ENCODE measurements at regions not wholly inside any gene's neighbourhood (a gene's known extent, or its start where the extent isn't known, plus 50 kb on each side); places are given as distances from the start of the nearest gene placed in this dataset.

GRCh38 chr6:95266537-95267258 lies 310.6 kb upstream of the MANEA start:
- intact Hi-C loops (cut with DNase I; ENCODE audit: low total_unique reads) = no loop called here
- 76 to 80% methylated on average over 4 of the region's 4 CpGs for WGBS, 2 donors
- no peak for DNase-seq (ENCODE audit: low spot score in 2 of 2)
- TF ChIP-seq CTCF (IDR thresholded peaks at IDR 0.05) (no peak), POLR2A (IDR thresholded peaks at IDR 0.05) (no peak)
- no peak overlapping the region for H3K4me3 ChIP-seq (ENCODE audit: low read depth, poor library complexity, severe bottlenecking)

- intact Hi-C loops (cut with DNase I; ENCODE audit: low total_unique reads) = no loop called here
- no peak for TF ChIP-seq POLR2A (IDR thresholded peaks at IDR 0.05)
- TF ChIP-seq CTCF (IDR thresholded peaks at IDR 0.05) = no peak
- H3K4me3 ChIP-seq (ENCODE audit: low read depth, poor library complexity, severe bottlenecking) = no peak overlapping the region
- no peak for DNase-seq (ENCODE audit: low spot score in 2 of 2)
- WGBS, 2 donors = 41 to 46% methylated on average over 2 of the region's 2 CpGs
Measured at GRCh38 chr6:95274686-95275235, 302.6 kb upstream of the MANEA start.

- H3K4me3 ChIP-seq (ENCODE audit: low read depth, poor library complexity, severe bottlenecking) = no peak overlapping the region
- intact Hi-C loops (cut with DNase I; ENCODE audit: low total_unique reads) = no loop called here
- WGBS, 2 donors = 31 to 34% methylated on average over 1 of the region's 1 CpG
- TF ChIP-seq POLR2A (IDR thresholded peaks at IDR 0.05) (no peak), CTCF (IDR thresholded peaks at IDR 0.05) (no peak)
- DNase-seq (ENCODE audit: low spot score in 2 of 2) = no peak
Measured at GRCh38 chr6:95279616-95280015, 297.7 kb upstream of the MANEA start.

- intact Hi-C loops (cut with DNase I; ENCODE audit: low total_unique reads) = no loop called here
- no peak for TF ChIP-seq CTCF (IDR thresholded peaks at IDR 0.05)
- no peak for TF ChIP-seq POLR2A (IDR thresholded peaks at IDR 0.05)
- 51 to 52% methylated on average over 4 of the region's 4 CpGs for WGBS, 2 donors
- no peak for DNase-seq (ENCODE audit: low spot score in 2 of 2)
- no peak overlapping the region for H3K4me3 ChIP-seq (ENCODE audit: low read depth, poor library complexity, severe bottlenecking)
Measured at GRCh38 chr6:95280686-95281273, 296.6 kb upstream of the MANEA start.

- 28 to 31% methylated on average over 2 of the region's 2 CpGs for WGBS, 2 donors
- no peak overlapping the region for H3K4me3 ChIP-seq (ENCODE audit: low read depth, poor library complexity, severe bottlenecking)
- TF ChIP-seq POLR2A (IDR thresholded peaks at IDR 0.05) = no peak
- TF ChIP-seq CTCF (IDR thresholded peaks at IDR 0.05) = no peak
- intact Hi-C loops (cut with DNase I; ENCODE audit: low total_unique reads) = no loop called here
- no peak for DNase-seq (ENCODE audit: low spot score in 2 of 2)
Measured at GRCh38 chr6:95285881-95286280, 291.5 kb upstream of the MANEA start.

Measured in lower leg skin (tissue), 4 donors.